IPS-NIHi11 (cell line): ENCODE measurements at regions not wholly inside any gene's neighbourhood (a gene's known extent, or its start where the extent isn't known, plus 50 kb on each side); places are given as distances from the start of the nearest gene placed in this dataset.

Experiments
- DNase-seq: peaks from one replicate; pipeline ENCODE4 v3.0.0; 2012; ENCODE audit warnings: mixed read lengths, low spot score

GRCh38 chr1:218823291-218823900 lies 350.3 kb upstream of the LYPLAL1 start:
- DNase-seq: no peak

DNA sequence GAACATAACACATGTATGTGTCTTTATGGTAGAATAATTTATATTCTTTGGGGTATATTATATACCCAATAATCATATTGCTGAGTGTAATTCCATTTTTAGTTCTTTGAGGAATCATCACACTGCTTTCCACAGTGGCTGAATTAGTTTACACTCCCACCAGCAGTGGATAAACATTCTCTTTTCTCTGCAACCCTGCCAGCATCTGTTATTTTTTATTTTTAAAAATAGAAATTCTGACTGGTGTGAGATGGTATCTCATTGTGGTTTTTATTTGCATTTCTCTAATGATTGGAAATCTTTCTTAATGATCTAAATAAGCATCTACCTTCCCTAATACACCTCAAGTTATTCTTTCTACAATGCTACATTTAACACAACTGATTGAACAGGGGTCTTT lies 346.2 kb upstream of the LYPLAL1 start:
- DNase-seq: no peak

DNA sequence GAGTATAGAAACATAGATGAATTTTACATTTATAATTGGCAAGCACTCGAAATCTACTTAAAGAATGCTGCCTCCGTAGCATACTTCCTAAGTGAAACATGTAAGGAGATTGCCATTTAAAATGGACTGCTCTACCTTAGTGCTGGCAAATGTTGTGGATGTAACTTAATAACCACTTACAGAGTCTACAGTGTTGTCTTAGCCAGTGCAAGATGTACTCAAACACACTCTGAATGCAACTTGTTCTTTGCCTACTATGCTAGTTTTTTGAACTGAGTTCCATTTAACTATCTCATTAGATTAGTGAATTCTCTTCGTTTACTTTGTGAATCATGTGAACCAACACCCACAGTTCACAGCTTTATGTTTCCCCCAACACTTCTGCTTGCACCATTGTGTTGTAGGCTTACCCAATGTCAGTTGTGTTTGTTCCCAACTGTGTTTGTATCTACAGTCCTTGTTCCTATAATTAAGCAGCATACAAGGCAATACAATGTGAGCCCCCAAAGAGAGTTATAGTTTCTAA lies 345.5 kb upstream of the LYPLAL1 start:
- DNase-seq: no peak

DNA sequence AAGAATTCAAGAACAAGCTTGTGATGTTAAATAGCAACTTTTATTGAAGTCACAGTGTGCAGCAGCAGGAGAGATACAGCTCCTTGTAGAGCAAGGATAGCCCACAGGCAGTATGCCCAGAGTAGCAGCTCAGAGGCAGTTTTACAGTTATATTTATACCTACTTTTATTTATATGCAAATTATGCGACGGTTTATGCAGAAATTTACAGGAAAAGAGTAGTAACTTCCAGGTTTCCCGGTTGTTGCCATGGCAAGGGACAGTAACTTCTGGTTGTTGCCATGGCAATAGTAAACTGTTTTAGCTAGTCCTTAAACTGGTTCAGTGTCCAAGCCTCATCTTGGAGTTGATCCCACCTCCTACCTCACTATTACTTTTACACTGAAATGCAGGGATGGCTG lies 344.6 kb upstream of the LYPLAL1 start:
- no peak for DNase-seq

GRCh38 chr1:218835609-218836008 lies 338.1 kb upstream of the LYPLAL1 start:
- DNase-seq: no peak

DNA sequence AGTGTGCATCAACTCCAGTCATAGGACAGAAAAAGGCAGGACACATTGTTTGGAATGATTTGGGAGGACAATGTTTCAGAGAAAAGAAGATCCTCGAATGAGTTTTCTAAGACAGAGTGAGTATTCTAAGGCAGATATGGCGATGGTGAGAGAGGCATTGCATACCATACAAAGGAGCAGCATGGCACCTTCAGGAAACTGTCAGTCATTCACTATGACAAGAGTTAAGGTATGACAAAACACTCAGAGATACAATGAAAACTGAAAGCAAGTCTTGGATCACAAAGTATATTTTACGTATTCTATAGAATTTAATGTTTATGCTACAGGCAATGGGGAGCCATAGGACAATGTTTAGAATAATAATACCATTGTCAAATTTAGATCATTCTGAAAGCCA lies 337.4 kb upstream of the LYPLAL1 start:
- no peak for DNase-seq

DNA sequence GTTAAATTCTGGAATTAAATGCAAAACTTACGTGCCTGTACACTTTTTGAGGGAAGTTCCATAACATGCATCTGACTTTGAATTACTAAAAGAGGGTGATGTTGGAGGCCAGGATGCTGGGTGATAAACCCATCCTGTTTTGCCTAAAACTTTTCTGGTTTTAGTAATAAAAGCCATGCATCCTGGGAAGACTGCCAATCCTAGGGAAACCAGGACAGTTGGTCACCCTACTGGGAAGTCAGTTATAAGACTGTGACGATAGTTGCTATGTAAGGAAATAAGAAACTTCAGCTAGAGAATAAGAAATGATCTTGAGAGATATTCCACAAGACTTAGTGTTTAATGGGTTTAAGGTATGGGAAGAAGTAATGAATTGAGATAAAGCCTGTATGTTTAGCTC lies 336.6 kb upstream of the LYPLAL1 start:
- no peak for DNase-seq

DNA sequence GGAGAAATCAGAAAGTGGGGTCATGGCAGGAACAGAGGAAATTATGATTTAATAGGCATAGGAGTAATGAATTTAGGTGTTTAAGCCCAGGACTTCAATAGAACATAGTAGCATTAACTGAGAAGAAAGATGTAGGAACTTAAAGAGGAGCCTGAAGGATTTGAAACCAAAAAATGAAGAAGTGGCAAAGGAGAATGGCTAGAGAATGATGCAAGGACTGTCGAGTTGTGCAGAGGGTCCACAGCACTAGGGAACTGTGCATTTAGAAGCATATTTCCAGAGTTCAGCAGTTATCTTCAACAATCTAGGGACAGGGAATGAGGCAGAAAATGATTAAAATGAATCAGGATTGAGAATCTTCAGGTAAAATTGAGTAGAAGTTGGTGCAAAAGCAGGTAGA lies 328.1 kb upstream of the LYPLAL1 start:
- no peak for DNase-seq

DNA sequence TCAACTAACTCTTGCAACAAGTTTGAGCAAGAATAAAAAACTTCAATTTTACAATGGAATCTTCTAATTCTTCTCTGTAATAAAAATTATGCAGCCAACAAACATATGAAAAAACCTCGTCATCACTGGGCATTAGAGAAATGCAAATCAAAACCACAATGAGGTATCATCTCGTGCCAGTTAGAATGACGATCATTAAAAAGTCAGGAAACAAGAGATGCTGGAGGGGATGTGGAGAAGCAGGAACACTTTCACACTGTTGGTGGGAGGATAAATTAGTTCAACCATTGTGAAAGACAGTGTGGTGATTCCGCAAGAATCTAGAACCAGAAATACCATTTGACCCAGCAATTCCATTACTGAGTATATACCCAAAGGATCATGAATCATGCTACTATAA lies 327.5 kb upstream of the LYPLAL1 start:
- no peak for DNase-seq

DNA sequence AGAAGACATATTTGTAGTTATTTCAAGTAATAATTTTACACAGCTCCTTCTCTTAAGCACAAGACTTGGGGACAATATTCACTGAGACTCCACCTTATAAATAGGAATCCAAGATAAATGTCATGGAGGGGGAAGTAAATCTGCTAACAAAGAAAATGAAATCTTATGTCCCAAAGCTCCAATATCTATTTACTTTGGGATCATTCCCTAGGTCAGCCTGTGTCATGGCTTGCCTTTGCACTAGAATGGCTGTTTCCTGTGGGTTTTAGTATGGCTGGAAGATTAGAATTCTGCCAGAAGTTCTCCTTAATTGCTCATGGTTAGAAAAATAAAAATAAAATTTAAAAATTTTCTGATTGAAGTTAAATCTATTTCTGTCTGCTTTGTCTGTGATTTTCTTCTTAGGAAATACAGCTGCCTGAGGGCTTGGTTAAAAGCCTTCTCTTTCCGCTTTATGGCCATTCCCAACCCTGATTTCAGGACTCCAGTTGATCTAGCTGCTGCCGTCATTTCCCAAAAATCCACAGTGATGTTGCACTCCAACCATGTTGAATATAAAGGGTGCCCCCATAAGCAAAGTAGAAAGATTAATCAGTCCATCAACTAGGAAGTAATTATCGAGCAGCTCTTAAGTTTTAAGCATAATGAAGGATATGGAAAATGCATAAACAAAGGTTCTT lies 326.4 kb upstream of the LYPLAL1 start:
- no peak for DNase-seq

DNA sequence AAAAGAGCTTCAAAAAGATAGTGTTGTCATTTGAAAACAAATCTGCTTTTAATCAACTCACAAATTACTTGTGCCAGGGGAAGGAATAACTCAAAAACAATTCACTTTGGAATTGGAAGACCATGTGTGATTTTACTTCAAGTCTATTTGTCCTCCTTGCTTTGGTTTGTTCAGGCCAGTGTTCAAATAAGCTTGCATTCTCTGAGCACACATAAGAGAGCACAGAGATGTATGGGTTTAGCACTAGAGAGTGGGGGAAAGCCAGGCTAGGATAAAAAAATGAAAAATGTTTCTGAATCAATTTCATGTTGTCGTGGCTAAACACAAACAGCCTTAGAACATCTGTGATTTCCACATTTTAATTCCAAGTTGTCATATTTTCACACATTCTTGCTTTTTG lies 325.7 kb upstream of the LYPLAL1 start:
- DNase-seq: no peak

DNA sequence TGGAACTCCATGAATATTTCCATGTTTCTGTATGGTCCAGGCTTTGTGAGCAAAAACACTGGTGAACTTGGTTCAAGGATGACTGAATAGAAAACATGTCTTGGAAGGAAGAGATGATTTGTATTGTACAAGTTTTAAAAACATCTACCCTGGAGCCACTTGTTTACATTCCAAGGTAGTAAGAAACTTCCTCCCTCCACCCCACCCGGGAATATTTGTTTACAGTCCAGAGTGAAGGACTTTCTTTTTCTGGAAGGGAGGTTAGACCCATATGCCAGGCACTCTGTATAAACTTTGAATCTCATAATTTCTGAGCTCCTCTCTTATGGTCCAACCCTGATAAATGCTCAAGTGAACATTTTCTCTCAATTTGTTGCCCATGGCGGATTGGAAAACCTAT lies 323.3 kb upstream of the LYPLAL1 start:
- no peak for DNase-seq

GRCh38 chr1:218851586-218851985 lies 322.1 kb upstream of the LYPLAL1 start:
- no peak for DNase-seq

DNA sequence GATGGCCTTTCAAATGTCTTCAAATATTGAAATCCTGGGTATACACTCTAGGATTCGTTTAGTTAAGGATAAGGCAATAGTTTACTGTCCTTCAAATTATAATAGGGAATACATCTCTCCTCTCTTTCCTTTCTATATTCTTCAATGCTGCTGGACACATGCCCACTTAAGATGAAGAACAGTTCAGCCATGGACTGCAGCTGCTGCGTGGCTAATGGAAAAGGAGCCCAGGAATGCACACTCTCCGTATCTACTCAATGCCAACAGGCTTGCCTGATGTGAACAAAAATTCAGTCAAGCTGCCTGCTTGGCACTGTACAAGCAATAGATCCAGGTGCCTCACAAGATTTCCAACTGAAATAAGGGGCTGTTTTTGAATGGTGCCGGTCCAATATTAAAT lies 321.2 kb upstream of the LYPLAL1 start:
- no peak for DNase-seq

- DNase-seq: no peak
Measured at GRCh38 chr1:218863987-218864386, 309.7 kb upstream of the LYPLAL1 start.

DNA sequence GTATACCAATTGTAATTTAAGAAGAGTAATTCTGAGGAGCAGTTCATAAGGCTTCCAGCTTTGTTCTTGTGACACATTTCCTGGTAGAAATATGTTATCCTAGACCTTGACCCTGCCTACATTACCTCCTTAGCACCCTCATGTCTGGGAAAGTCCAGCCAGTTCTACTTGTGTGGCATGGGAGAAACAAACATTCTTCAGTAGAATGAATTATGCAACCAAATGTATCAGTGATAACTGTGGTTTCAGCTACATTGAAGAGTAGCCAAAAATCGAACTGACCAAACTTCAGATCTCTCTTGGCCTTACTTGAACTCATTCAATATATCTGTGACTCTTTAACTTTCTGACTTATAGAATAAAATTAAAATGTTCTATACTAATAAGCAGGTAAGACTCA lies 308.1 kb upstream of the LYPLAL1 start:
- DNase-seq: no peak

GRCh38 chr1:218866507-218866906 lies 307.2 kb upstream of the LYPLAL1 start:
- no peak for DNase-seq

- no peak for DNase-seq
Measured at GRCh38 chr1:218867066-218867465, 306.6 kb upstream of the LYPLAL1 start.

- DNase-seq: no peak
Measured at GRCh38 chr1:218867941-218868626, 305.6 kb upstream of the LYPLAL1 start.

DNA sequence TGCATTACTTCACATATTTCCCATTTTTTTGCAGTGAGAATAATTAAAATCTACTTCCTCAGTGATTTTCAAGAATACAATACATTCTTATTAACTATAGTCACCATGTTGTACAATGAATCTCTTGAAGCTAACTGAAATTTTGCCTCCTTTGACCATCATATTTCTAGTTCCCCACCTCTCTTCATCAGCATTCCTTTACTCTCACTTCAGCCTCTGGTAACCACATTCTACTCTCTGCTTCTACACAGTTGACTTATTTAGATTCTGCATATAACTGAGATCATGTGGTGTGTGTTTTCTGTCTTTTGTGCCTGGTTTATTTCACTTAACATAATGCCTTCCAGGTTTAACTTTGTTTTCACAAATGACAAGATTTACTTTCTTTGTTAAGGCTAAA lies 304.4 kb upstream of the LYPLAL1 start:
- DNase-seq: no peak

- no peak for DNase-seq
Measured at GRCh38 chr1:218872026-218872425, 301.7 kb upstream of the LYPLAL1 start.

DNA sequence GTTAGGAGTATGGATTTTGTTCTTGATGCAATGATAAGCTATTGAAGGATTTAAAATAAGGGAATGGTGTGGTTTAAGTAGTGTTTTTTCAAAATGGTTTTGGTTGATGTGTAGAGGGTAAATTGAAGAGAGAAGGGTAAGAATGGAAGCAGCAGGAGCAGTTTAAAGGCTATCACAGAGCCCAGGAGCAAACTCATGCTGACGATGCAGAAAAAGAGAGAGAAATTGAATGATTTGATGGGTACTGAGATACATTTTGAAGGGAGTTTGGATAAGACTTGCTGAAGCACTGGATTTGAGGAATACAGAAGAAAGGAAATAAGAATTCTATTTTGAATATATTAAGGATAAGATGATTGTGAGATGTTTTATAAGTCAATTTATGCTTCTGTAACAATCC lies 300.8 kb upstream of the LYPLAL1 start:
- DNase-seq: no peak

DNA sequence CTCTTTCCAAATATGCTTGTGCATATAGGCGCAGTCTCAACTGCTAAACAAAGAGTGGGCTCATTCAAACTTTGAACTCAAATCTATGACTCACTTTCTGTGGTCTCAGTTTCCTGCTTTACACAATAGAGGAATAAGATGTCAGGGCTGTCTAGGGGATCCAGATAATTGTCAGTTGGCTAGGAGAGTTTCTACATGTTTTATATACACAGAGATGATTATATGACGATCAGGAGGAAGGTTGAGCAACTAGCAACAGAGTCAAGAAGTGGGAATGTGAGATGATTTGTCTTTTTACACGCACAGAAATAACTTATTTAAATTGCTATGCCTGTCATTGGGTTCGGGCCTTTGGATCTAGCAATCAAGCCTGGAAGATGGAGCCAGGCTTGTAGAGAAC lies 299.4 kb upstream of the LYPLAL1 start:
- no peak for DNase-seq
